COLO668 (cell line): ENCODE measurements at regions not wholly inside any gene's neighbourhood (a gene's known extent, or its start where the extent isn't known, plus 50 kb on each side); places are given as distances from the start of the nearest gene placed in this dataset.
A peak's percentile ranks its signal among the peaks of the same experiment; 100 is the strongest.

ENCODE experiments used
- DNase-seq: peaks from one replicate; lab custom pipeline; 2025; ENCODE audit not compliant: unreplicated experiment; lab: John Stamatoyannopoulos, UW

DNA sequence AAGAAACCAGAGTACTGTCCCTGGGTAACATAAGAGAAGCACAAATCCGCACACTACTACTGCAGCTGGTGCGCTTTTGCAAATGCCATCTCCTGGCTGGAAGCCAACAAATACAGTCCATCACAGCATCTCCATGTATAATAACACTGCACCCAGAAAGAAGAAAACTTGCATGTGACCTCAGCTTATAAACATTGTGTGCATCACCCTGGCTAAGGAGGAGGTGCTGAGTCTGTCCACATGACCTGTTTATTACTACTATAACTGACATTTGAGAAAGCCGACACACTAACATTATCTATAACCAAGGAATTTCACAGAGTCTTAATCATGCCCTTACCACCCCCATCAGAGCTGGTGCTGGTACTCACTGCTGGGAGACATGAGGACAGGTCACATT lies 516.8 kb downstream of the CFAP47 start:
- peak; percentile 2 for DNase-seq

DNA sequence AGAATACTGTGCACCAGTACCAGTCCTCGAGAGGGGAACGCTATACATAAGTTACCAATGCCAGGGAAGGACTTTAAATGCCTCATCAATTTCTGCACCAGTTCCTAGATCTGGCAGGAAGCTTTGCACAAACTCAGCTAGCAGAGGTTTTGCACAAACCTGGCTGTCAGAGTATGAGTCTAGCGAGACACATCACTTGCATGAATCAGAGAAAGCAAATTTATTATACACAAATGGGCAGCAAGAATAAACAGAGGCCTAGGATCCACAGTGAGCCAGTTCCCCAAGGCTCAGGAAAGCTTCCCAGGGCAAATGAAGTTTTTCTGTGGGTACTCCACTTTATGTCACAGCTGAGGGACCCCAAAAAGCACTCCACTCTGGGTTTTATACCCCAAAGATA lies 523.5 kb downstream of the CFAP47 start:
- DNase-seq, result no peak

DNA sequence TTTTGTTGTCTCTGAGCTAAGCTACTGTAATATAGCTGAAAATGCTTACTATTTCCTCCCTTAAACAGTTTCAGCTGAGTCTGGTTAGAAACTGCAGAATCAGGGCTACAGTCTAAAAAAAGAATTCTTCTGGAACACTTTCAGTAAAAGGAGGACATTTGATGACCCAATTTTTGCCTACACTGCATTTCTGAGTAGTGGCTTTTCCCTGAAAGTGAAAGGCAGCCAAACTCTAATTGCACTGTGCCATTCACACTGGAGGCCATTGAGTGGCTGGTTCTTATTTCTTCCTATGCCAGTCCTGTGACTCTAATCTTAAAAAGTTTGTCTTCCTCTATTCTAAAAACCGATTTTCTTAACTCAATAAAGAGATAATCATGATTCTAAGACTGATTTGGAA lies 526.0 kb downstream of the CFAP47 start:
- no peak for DNase-seq

DNA sequence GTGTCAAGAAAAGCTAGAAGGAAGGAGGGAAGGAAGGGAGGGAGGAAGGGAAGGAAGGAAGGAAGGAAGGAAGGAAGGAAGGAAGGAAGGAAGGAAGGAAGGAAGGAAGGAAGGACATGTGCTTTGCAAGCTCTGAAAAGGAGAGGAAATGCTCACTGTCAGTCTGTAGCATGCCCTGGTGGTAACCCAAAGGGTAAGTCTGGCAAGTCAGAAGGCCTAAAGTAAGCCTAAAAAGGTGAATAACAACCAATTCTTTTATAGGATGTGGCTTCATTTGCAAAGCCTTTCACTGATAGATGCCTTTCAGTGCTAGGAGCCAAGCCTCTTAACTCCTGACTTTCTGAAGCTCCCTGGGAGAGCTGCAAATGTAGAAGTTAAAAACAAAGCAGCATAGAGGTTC lies 542.6 kb downstream of the CFAP47 start:
- no peak for DNase-seq

DNA sequence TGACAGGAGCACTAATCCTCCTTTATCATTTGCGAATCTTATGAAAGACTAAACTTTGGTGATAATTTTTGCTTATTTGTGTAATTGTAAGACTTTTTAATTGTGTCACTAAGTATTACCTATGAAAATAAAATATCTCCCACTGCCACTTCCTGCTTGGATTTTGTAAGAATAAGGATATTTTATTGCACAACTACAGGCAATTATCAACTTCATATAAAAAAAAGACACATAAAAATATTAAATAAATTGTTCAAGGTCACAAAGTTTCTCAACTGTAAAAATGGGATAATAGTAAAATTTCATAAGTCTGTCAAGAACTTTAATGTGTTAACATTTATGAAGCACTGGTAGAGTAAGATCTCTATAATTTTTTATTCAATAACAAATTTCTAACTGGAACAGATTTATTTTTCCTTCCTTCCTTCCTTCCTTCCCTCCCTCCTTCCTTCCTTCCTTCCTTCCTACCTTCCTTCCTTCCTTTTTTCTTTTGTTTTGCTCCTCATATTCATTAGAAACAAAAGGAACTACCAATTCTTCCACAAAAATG lies 527.6 kb upstream of the FAM47C start:
- no peak for DNase-seq

DNA sequence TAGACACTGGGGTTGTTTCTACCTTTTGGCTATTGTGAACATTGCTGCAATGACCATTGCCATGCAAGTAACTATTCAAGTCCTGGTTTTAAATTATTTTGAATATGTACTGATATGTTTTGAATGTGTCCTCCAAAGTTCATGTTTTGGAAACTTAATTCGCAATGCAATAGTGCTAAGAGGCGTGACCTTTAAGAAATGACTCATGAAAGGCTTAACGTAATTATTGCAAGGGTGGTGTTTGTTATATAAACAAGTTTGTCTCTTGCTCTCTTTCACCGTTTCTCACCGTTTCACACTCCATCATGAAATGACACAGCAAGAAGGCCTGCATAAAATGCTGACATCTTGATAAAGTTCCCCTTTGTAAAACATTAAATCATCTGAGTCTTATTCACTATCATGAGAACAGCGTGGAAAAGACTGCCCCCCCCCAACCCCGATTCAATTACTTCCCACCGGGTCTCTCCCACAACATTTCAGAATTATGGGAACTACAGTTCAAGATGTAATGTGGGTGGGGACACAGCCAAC lies 506.9 kb upstream of the FAM47C start:
- no peak for DNase-seq

DNA sequence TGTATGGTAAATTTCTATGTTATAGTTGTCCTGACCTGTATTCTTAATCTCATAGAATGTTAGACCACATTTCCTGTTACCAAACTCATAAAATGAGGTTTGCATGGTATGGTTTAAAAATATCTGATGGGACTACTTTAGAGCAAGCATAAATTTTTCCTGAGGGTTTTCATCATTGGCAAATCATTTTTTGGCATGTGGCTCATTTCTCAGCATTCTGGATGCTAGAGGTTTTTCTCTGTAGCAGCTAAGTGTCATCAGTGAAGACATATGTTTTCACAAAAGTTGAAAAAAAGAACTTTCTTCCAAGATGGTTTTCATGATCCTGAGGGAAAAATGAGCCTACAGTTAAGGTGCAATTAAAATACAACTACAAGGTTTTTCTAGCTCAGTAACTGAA lies 503.5 kb upstream of the FAM47C start:
- DNase-seq, result no peak

DNA sequence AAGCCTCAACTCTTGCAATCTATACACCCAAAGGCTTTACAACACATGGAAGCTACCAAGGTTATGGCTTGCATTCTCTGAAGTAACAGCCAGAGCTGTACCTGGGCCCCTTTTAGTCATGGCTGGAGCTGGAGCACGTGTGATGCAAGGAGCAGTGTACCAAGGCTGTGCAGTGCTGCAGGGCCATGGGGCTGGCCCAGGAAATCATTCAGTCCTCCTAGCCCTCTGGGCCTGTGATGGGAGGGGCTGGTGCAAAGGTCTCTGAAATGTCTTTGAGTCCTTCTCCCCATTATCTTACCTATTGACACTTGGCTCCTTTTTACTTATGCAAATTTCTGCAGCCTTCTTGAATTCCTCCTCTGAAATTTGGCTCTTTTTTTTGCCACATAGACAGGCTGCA lies 500.1 kb upstream of the FAM47C start:
- DNase-seq, result no peak

DNA sequence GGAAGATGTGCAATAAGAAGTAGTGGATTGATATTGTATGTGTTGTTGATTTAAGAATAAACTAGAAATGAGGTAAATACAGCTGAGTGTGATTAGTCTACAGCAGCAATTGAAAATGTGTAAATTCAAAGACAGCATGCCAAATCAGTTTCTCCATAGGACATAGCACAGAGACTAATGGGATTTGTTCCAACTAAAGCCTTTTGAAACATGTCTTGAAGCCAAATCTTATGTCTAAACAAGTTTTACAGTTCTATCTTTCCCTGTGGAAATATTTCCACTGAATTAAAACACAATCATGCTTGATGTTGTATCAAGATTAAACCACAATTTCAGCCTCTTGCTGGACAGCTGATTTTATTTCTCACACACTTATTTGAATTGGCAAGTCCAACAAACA lies 497.4 kb upstream of the FAM47C start:
- DNase-seq, result no peak

DNA sequence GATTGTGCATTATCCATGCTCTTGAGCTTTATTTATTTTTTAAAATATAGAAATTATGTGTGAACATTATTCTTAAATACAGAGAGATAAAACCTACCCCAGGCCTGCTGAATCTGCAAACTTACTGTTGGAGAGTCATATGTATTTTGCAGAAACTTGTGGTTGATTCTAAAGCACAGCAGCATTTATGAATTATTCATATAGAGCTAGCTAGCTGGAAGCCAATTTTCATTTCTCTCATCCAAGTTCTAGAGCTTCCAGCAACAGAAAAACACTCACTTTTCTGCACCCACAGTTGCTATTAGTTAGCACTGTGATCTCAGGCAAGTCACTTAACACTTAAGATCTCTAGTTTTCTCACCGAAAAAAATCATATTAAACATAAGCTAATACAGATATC lies 479.5 kb upstream of the FAM47C start:
- DNase-seq, result no peak

DNA sequence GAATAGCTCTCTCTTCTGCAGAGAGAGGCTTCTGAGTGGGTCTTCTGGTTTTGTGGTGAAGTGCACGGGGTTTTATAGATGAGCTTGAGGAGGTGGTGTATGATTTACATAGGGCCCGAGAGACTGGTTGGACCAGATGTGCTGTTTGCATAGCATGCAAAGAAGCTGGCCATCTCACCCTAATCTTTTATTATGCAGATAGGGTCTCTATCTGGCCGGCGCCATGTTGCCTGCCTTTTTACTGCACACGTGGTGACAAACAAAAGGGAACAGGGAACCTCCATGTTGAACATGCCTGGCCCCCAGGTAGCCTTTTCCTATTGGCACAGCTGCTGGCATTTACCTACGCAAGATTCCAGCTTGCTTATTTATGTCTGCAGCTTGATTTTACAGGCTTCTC lies 473.3 kb upstream of the FAM47C start:
- no peak for DNase-seq

DNA sequence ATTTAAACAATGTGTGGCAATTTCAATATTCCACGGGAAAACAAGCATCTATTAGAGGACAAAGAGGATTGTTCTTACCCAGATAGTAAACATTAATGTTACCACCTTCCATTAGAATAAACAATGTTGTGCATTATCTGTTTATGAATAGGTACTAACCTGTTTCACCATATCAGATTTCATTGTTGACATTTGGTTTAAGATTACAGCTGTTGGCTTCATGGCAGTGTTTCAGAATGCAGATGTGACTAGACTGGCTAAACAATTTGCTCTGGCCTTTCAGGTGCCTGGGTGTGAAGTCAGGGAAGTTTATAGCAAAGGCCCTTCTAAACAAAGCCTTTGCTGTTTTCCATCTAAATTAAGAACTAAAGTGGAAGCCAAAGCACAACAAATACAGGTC lies 464.7 kb upstream of the FAM47C start:
- peak; percentile 15 for DNase-seq

DNA sequence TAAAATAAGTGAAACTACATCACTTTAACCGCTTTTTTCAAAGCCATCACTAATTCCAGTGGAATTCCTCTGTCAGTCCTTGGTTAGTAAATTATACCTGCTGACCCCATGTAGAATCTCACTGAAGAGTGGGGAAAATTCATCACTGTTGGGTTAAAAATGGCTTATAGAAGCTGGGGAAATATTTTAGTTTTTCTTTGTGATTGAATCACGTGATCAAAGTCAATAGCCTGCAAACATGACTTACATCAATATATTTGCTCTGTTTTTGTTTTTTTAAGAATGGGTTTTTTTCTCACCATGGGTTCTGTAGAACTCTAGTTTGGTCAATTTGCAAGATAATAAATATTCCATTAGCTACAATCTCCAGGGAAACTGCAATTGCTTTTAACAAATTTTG lies 445.2 kb upstream of the FAM47C start:
- DNase-seq, result no peak

DNA sequence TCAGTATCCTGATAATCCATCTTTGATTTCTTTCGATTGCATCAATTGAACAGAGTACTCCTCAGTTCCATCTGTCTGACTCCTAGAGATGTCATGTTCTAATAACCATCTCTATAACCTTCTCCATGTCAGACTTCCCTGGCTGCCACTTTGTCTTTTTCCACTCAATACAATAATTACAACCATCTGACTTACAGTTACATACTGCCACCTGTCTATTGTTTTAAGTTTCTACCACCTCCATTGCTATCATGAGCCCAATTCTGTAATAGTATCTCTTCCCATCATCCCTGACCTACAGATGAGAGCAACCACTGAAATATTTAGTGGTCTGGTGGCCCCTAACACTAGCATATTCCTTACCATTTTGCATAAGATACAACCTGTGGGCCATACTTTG lies 439.2 kb upstream of the FAM47C start:
- no peak for DNase-seq

DNA sequence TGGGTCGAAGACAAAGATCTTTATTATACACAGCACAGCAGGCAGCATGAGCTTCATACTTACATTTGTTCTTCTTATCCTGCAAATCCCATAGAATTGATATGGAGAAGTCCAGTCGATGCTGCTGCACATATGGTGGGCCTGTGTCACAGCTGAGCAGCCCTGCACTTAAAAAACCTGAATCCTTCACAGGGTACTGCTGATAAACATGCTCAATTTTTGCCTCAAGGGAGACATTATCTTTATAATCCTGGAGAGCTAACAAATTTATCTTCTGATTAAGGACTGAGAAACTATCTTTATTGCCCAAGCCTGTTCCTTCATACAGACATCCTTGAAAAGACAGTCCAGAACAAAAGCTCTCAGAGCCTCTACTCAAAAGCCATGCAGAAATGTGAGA lies 434.4 kb upstream of the FAM47C start:
- no peak for DNase-seq

DNA sequence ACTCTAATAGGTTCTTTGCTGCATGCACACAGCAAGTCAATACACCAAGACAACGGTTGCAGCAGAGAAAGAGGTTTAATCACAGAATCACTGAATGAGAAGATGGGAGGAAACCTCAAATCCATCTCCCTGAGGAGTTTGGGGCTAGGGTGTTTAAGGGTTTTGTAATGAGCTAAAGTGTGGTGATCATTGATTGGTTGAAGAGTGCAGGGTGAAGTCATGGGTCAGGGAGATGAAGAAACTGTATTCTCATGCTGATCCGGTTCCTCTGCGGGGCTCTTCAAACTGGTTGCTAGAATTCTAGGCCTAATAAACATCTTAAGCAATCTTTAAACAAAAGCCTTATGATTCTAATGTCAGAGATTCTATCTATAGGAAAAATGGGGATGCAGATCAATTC lies 432.5 kb upstream of the FAM47C start:
- DNase-seq, result no peak

DNA sequence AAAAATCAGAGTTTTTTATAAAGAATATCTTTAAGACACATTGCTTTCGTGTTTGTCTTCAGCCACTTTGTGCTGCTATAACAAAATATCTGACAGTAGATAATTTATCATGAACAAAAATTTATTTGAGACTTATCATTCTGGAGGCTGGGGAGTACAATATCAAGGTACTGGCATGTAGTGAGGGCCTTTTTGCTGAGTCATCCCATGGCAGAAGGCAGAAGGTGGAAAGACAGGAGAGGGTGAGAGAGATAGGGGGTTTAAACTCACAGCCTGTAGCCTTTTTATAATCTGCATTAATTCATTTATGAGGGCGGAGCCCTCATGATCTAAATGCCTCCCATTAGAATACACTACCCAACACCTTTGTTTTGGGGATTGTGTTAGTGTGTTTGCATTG lies 431.2 kb upstream of the FAM47C start:
- no peak for DNase-seq

DNA sequence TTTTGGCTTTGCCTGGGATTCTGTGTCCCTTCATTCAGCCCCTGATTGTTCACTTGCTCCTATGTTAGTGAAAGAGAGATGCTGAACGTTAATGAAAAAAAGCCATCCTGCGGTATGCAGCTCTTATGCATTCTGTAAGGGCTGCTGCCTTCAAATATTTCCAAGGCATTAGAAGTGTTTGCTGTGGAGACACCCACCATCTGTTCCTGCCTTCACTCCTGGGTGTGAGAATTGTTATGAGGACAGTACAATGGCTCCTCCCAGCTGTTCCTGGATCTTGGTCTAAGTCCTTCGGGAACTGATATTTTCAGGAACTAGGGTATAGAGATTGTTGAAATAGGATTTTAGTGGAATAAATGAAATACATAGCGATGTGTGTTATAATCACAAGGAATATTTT lies 427.1 kb upstream of the FAM47C start:
- DNase-seq, result no peak

DNA sequence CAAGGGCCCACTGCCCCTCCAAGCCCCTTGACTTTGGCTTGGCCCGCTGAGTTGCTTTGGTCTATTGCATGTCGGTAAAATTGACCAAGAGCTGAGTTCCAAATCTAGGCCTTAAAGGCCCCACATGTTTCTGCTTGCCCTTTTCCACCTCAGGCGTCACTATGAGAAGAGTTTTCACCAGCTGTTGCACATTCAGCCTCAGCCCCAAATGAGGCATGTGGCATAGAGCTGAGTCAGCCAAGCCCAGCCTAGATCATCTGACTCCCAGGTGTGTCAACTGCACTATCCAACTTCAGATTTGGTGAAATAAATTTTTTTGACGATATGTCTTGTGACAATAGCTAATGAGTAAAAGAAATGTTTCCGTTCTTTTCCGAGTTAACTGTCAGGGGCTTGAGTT lies 424.5 kb upstream of the FAM47C start:
- DNase-seq, result no peak

DNA sequence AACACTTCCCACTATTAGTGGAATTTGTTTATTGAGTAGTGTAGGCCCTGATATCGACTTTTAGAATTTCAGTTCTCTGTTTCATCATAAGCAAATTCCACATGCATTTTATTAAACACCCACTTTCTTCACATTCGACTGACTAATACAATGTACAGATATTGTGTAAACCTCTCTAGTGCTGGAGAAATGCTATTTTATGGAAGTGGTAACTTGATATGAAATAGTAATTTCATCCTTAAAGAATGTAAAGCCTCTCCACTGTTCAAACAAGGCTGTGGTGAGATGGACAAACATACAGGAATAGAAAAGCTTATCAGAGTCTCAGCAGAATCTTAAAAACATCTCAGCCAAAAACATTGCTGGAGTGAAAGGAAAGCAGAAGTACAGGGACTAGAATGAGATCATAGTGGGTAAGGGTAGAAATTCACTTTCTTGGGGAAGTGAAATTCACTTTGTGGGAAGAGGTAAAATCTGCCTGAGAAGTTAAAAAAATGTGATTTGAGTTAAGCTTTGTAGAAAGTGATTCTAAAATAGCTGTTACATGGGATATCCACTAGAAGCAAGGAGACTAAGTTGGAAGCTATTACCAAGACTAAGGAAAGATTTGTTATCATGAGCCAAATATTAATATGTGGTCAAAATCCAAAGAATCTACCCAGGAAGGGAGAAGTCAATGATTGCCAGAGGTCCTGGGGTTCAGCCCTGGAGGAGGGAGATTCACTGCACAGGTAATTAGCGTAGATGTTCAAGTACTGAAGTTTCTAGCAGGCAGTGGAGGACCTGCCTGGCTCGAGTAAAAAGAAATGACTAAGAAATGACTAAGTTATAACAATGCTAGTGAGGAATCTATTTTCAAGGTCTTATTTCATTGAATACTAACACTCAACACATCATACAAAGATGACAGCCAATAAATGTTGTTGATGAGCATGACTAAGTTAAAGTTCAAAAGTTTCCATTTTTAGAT lies 398.3 kb upstream of the FAM47C start:
- DNase-seq, result no peak

DNA sequence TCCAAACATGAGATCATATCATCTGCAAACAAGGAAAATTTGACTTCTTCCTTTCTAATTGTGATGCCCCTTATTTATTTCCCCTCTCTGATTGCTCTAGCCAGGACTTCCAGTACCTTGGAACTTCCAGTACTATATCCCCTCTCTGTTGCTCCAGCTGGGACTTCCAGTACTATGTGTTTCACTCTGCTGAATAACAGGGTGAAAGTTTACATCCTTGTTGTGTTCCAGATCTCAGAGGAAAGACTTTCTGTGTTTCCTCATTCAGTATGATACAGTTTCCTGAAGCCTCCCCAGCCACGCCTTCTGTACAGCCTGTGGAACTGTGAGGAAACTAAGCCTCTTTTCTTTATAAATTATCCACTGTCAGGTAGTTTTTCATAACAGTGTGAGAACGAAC lies 381.3 kb upstream of the FAM47C start:
- DNase-seq, result no peak

DNA sequence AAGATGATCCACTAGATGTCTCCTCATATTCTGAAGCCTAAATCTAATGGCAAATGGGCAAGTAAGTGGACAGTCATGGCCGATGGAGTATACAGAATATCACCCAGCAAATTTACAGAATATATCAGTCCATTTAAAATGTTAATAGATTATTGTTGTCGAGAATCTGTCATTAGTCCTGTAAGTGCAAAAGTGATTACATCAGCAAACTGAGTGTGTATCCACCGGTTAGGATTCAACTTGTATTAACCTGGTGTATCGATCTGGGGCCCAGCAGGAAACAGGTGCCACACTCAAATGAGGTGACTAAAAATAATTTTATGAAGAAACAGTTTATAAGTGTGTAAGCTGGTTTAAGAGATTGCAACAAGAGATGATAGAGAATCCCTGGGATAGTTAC lies 367.9 kb upstream of the FAM47C start:
- DNase-seq, result no peak

DNA sequence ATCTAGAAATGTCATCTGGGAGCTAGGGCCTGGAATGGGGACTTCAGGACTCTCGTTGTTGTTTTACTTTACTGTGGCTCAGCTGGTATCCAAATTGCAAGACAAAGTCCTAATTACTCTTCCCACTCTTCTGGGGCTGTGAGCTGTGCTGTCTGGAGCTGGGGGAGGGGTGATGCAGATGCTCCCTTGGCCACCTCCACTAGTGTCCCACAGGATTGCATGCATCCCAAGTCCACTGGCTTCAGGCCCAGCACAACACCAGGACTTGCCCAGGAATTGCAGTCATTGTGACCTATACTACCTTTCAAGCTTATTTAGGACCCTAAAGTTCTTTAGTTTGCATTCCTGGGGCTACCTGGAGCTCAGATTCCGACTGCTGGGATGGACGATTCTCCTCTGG lies 366.1 kb upstream of the FAM47C start:
- no peak for DNase-seq
